ENCODE measurements at regions not wholly inside any gene's neighbourhood (a gene's known extent, or its start where the extent isn't known, plus 50 kb on each side); places are given as distances from the start of the nearest gene placed in this dataset.

DNA sequence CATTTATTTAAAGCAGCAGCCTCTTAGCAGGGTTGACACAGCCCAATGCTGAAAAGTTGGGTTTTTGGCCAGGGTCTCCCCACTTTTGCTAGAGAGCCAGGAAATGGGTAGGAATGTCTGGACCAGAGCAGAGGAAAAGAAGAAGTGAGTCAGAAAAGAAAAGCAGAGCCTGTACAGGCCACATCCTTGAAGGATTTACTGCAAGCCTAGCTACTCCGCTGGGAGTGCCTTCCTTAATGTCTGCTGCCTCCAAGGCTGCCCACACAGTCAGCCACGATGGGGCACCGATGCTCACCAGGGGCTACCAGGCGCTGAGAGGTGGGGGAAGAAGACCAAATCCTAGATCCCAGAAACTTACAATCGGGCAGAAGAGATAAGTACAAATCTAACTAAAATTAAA is 139.2 kb downstream of the C12orf75 start:
- no peak for TF ChIP-seq POLR2AphosphoS5 (IDR thresholded peaks at IDR 0.05)
- TF ChIP-seq, protein P1, sequence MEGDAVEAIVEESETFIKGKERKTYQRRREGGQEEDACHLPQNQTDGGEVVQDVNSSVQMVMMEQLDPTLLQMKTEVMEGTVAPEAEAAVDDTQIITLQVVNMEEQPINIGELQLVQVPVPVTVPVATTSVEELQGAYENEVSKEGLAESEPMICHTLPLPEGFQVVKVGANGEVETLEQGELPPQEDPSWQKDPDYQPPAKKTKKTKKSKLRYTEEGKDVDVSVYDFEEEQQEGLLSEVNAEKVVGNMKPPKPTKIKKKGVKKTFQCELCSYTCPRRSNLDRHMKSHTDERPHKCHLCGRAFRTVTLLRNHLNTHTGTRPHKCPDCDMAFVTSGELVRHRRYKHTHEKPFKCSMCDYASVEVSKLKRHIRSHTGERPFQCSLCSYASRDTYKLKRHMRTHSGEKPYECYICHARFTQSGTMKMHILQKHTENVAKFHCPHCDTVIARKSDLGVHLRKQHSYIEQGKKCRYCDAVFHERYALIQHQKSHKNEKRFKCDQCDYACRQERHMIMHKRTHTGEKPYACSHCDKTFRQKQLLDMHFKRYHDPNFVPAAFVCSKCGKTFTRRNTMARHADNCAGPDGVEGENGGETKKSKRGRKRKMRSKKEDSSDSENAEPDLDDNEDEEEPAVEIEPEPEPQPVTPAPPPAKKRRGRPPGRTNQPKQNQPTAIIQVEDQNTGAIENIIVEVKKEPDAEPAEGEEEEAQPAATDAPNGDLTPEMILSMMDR (IDR thresholded peaks at IDR 0.05): no peak
